Left colon (tissue), 2 donors: ENCODE measurements at regions not wholly inside any gene's neighbourhood (a gene's known extent, or its start where the extent isn't known, plus 50 kb on each side); places are given as distances from the start of the nearest gene placed in this dataset.

Experiments used
- ATAC-seq: fragments of 200-7000 bp; cut with Tn5 transposase; one replicate; pipeline ENCODE4 v1.9.1; 2020; ENCODE audit warnings: mild to moderate bottlenecking, moderate library complexity
- DNase-seq, 2 donors: peaks; one replicate each; pipeline ENCODE4 v3.0.0-alpha.2; 2020
- intact Hi-C, 2 donors: fragments of 100-400 bp; cut with DNase I in 1 of 2; cut with micrococcal nuclease in 1 of 2; formaldehyde crosslinking; loops; one replicate each; pipeline versions ENCODE4 v1.11.2 to v1.14.0; 2022; cut with DNase I, micrococcal nuclease
- donor health status: DM: no; HTN: no; CAD: no.
- donor health status: DM: yes; HTN: yes; CAD: no.

- DNase-seq: no peak
- intact Hi-C loops: no loop called here
- ATAC-seq: no peak
These were observed 271.5 kb downstream of the TGFB2 start for GRCh38 chr1:218616681-218617080.

DNA sequence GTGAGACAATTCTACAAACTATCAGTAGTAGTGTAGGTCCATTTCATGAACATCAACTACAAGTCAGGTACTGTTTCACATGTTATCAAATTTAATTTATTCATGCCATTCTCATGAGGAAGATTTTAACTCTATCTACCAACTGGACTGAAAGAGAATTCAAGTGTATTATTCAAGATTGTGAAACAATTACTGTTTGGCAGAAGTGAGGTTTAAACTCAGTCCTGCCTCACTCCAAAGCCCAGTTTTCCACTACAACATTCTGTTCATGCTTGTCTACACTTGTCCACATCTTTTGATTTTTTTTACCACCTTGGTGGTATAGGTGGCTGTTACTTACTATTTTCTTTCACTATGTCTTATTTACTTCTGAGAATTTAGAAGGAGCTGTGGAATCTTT, 272.9 kb downstream of the TGFB2 start:
- ATAC-seq (no peak), DNase-seq (no peak)
- intact Hi-C loops: no loop called here

DNA sequence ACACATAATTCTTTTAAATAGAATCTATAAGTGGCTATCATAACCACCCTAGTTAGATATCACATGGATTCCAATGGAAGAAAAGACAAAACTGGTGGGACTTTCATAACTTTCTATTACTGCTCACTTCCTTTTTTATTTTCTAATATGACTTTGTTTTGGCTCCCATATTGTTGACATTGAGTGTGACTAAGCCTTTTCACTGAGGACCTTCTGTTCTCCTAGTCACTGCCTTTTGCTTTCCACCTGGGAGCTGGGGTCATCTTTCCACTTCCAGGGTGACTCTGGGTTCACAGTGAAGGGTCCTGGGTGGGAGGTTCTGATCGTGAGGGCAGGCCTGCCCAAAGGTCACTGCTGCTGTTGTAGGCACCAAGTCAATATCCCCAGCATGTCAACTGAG, 275.8 kb downstream of the TGFB2 start:
- ATAC-seq (no peak), DNase-seq (no peak)
- intact Hi-C loops: no loop called here

DNA sequence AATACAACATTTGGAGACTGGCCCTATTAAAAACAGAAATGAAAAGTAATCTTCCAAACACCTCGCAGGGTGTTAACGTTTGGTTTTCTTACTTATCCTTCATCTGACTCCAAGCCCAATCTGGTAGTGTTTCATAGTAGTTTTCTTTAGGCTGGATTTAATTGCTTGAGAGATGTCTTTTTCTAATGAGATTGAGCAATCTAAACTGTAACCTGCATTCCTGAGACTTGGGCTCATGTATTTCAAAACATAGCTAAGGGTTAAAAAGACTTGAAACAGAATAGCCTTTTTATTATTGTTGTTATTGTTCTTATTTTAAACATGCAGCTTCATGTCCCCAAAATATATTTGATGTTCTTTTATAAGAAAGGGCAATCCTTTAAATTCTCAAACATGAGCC, 278.9 kb downstream of the TGFB2 start:
- DNase-seq (no peak), ATAC-seq (no peak)
- intact Hi-C loops: no loop called here

- DNase-seq (no peak), ATAC-seq (no peak)
- intact Hi-C loops: no loop called here
These were observed 280.3 kb downstream of the TGFB2 start for GRCh38 chr1:218625393-218625792.

GRCh38 chr1:218633238-218633988, 288.3 kb downstream of the TGFB2 start:
- intact Hi-C loops: no loop called here
- ATAC-seq (no peak), DNase-seq (no peak)

DNA sequence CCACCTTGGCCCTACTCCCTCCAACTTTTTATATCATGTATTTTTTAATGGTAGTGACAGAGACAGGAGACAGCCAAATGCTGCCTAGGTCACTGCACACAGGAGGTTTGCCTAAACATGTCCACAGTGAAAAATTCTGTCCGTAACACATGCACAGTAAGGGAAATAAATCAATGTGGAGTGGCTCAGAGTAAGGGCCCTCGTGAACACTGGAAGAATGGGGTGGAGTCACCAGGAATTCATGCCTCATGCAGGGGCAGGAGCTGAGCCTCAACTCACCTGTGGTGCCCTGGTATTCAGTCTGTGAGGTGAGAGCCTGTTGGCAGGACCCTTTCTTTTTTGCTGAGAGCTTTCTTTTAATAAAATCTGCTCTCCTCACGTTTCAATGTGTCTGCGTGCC, 289.1 kb downstream of the TGFB2 start:
- intact Hi-C loops: no loop called here
- DNase-seq (no peak), ATAC-seq (no peak)

GRCh38 chr1:218636548-218636947, 291.4 kb downstream of the TGFB2 start:
- ATAC-seq (no peak), DNase-seq (no peak)
- intact Hi-C loops: no loop called here

GRCh38 chr1:218640173-218640572, 295.0 kb downstream of the TGFB2 start:
- intact Hi-C loops: no loop called here
- DNase-seq: no peak
- no peak for ATAC-seq

DNA sequence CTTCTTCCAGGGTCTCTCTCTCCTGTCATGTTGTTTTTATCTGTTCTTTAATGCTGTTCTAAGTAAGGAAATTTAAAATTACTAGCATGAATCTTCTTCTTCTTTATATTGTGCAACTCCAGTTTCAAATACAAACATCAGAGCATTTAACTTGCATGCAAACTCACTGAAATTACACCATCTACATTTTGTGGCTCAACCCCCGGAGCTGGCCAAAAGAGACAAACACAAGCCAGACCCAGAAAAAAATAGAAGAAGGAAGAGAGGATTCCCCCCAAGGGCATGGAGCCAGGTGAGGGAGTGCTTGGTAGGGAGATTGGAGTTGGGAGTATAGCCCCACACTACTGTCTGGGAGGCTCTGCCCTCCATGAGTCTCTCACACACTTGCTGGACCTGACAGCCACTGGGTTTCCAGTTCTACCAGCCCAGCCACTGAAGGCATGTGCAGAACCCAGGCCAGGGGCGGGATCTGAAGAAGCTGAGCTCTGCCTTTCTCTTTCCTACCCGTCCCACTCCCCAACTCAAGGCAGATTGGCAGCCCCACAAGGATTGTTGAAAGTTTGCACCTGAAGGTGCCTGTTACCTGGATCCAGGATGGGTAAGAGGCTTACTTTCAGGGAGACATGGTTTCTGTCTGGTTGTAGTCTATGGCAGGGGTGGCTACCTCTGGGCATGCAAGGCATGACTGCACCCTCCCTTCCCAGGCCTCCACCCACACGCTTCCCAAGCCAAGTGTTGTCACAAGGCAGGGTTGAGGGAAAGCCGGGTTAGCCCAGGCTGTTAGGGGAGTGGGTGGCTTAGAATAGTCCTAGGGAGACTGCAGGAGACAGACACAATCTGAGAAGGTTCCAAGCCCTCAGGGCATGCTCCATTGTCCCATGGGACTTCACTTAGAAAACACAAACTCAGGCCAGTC, 297.2 kb downstream of the TGFB2 start:
- ATAC-seq (no peak), DNase-seq (no peak)
- intact Hi-C loops: no loop called here

DNA sequence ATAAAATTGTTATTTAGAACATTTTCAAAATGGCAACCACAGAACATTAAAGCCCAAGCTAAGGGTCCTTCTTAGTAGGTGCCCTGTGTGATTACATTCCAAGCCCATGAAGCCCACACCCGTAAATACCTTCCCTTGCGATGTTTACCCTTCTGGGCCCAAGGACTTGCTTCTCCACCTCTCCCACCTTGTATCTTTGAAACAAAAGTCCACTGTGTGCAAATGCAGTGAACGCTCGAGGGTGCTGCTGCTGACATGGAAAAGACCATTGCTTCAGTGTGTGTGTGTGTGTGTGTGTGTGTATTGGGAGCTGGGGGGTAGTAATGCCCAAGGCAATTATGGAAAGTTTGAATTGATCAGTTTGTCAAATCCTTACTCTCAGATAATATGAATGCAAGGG, 298.1 kb downstream of the TGFB2 start:
- DNase-seq (no peak), ATAC-seq (no peak)
- intact Hi-C loops: no loop called here

DNA sequence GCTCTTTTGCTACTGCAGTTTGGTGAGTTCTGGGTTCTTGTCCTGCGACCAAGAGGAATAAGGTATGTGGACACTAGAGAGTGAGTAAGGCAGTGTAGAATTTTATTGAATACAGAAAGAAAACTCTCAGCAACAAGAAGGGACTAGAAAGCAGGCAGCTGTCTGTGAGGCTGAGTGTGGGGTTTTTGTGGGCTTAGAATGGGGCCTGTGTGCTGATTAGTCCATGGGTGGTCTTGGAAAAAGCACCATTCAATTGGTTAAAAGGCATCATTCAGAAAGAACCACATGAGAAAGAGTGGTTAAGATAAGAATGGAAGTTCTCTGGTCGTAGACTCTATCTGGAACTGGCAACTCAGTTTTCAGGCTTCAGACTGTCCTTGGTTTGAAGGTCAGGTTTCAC, 298.8 kb downstream of the TGFB2 start:
- intact Hi-C loops: no loop called here
- DNase-seq: no peak
- no peak for ATAC-seq

- intact Hi-C loops: no loop called here
- DNase-seq: no peak
- no peak for ATAC-seq
These were observed 301.2 kb downstream of the TGFB2 start for GRCh38 chr1:218646288-218646687.

DNA sequence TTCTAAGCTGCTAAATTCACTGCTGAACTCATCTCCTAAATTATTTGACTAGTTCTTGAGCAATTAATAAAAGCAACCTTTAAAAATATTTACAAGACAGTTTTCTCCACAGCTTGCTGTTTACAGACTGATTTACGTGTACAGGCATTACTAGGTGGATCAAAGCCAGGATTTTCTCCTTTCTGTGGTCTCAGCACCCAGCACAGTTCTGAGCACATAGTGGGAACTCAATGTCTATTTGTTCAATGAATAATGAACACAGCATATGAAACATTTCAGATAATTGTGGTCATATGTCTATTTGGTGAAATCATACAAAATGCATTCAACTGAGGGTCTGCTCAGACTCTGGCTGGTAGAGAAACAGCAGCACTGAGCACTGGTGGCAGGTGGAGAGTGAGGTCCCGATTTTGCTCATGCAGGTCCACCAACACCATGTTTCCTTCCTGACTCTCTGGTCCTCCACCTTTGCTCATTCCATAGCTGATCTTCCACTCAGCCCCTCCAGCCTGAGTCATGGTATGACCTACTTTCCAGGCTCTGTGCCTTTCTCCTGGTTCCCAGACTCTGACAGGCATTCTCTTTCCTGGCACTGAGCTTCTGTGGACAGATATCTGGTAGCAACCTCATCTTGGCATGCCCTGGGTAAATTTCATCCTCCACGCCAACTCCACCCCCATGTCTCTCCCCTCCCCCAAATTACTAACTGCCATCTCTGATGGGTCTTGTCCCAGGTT, 311.3 kb downstream of the TGFB2 start:
- DNase-seq: no peak
- ATAC-seq: no peak
- intact Hi-C loops: no loop called here

GRCh38 chr1:218658269-218658668, 313.1 kb downstream of the TGFB2 start:
- no peak for DNase-seq
- intact Hi-C loops: no loop called here
- ATAC-seq: no peak

DNA sequence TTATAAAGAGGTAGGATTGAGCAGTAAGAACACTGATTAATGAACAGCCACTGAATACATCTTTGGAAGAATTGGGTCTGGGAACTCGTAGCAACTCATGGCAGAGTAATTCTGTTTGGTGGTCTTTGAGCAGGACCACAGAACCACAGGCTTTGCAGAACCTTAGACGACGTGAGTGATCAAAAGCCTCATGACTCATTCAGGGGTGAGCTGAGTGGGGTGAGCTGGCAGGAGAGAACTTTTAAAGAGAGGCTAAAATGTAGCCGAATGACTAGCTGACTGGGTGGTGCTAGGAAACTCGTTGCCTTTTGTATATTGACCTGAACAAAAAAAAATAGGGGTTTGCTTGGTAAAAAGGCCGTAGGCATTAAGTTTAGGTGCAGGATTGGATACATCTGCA, 313.8 kb downstream of the TGFB2 start:
- ATAC-seq: no peak
- DNase-seq: no peak
- intact Hi-C loops: no loop called here

DNA sequence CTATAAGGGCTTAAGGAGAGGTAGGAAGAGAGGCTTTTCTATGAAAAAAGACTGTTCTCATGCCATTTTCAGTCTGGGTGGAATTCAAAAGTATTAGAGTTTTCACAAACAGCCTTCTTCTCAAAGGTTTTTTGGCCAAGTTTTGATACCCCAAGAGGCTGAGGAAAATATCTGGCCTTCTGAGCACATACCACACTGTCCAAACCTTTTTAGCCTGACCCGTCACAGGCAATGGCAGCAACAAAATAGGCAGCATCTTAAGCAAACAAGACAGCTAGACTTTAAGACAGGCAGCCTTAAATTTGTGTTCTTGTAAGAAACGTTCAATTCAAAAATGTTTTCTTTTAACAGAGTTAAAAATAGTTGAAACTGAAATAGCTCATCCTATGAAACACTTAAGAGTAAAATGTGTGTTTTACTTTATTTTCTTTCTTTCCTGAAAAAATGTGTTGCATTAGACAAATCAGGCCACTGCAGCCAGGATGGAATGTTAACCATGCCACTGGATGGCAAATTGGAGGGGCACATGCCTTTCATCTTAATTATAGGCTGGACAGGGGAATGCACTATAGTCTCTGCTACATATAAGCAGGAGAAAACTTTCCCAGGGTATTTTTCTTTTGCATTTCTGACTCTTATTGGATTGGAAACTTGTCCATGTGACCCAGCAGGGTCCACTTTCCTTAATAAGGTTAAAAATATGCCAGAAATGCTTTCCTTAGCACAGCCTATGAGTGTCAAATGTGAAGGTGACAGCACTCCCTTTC, 315.0 kb downstream of the TGFB2 start:
- ATAC-seq (no peak), DNase-seq (no peak)
- intact Hi-C loops: no loop called here

GRCh38 chr1:218660678-218661053, 315.5 kb downstream of the TGFB2 start:
- DNase-seq (no peak), ATAC-seq (no peak)
- intact Hi-C loops: no loop called here

DNA sequence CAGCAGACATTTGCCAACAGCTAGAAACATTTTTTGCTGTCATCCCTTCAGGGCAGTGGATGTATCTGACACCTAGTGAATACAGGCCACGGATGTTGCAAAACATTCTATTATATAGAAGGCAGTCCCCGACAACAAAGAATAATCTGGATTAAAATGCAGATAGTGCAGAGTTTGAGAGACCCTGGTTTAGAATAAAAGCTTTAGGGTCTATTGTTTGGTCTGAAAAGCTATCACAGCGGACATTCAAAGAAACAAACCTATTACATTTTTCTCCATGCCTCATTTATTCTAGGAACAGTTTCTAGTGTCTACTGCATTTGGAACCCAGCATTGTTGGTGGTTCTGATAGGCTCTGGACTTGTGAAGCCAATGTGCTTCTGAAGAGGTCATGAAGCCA, 316.3 kb downstream of the TGFB2 start:
- DNase-seq (no peak), ATAC-seq (no peak)
- intact Hi-C loops: no loop called here
